ENCODE measurements at regions not wholly inside any gene's neighbourhood (a gene's known extent, or its start where the extent isn't known, plus 50 kb on each side); places are given as distances from the start of the nearest gene placed in this dataset.

GRCh38 chr6:147023581-147023980, 180.6 kb upstream of the STXBP5 start:
- Mint-ChIP-seq H3K9me3 (ENCODE audit: unreplicated experiment) (peaks cover 2% of the 10 kb centered on the region), H3K4me1 (ENCODE audit: low read depth, unreplicated experiment) (peaks cover 4% of the 10 kb centered on the region), H3K27ac (ENCODE audit: unreplicated experiment) (peak overlapping the region; percentile 23), H3K27me3 (ENCODE audit: low read depth, unreplicated experiment) (no peaks in the 10 kb centered on the region), H3K4me3 (ENCODE audit: unreplicated experiment) (peak overlapping the region; percentile 27), H3K36me3 (ENCODE audit: low read depth, unreplicated experiment) (no peaks in the 10 kb centered on the region)
- H3K27ac ChIP-seq (ENCODE audit: low read depth, low read length) = no peak overlapping the region
- no peak for TF ChIP-seq CTCF (IDR thresholded peaks at IDR 0.05; ENCODE audit: insufficient read depth, low read depth, low read length)
- TF ChIP-seq EZH2 (IDR thresholded peaks at IDR 0.05; ENCODE audit: insufficient read depth, low read length) = no peak
- no peak overlapping the region for H3K4me2 ChIP-seq (ENCODE audit: low read length)
- H3K4me3 ChIP-seq (ENCODE audit: insufficient read depth, low read depth, low read length) = no peak overlapping the region
- H4K20me1 ChIP-seq (ENCODE audit: insufficient read depth, low read length) = no peaks in the 10 kb centered on the region
- no peaks in the 10 kb centered on the region for H3K36me3 ChIP-seq (ENCODE audit: insufficient read depth, low read length)
- H2AFZ ChIP-seq (ENCODE audit: low read depth, low read length) = no peak overlapping the region
- DNase-seq (ENCODE audit: low read depth) = no peak
- H3K9me3 ChIP-seq (ENCODE audit: insufficient read depth, low read depth, low read length) = no peaks in the 10 kb centered on the region
- no peaks in the 10 kb centered on the region for H3K79me2 ChIP-seq (ENCODE audit: insufficient read depth, low read length)
- no peaks in the 10 kb centered on the region for H3K27me3 ChIP-seq (ENCODE audit: insufficient read depth, low read length)
- FAIRE-seq = no peak
- H3K9ac ChIP-seq (ENCODE audit: low read length) = no peak overlapping the region
- H3K4me1 ChIP-seq (ENCODE audit: insufficient read depth, low read length) = no peaks in the 10 kb centered on the region

GRCh38 chr6:147029923-147030322, 174.3 kb upstream of the STXBP5 start:
- no peak for FAIRE-seq
- no peak overlapping the region for H3K4me3 Mint-ChIP-seq (ENCODE audit: unreplicated experiment)
- no peaks in the 10 kb centered on the region for H3K4me1 Mint-ChIP-seq (ENCODE audit: low read depth, unreplicated experiment)
- no peaks in the 10 kb centered on the region for H3K79me2 ChIP-seq (ENCODE audit: insufficient read depth, low read length)
- no peak overlapping the region for H3K27ac ChIP-seq (ENCODE audit: low read depth, low read length)
- TF ChIP-seq EZH2 (IDR thresholded peaks at IDR 0.05; ENCODE audit: insufficient read depth, low read length) = no peak
- no peak for TF ChIP-seq CTCF (IDR thresholded peaks at IDR 0.05; ENCODE audit: insufficient read depth, low read depth, low read length)
- H3K27me3 Mint-ChIP-seq (ENCODE audit: low read depth, unreplicated experiment) = no peaks in the 10 kb centered on the region
- H3K27me3 ChIP-seq (ENCODE audit: insufficient read depth, low read length) = no peaks in the 10 kb centered on the region
- no peaks in the 10 kb centered on the region for H3K4me1 ChIP-seq (ENCODE audit: insufficient read depth, low read length)
- H3K9ac ChIP-seq (ENCODE audit: low read length) = no peak overlapping the region
- no peaks in the 10 kb centered on the region for H4K20me1 ChIP-seq (ENCODE audit: insufficient read depth, low read length)
- H3K27ac Mint-ChIP-seq (ENCODE audit: unreplicated experiment) = no peak overlapping the region
- no peaks in the 10 kb centered on the region for H3K9me3 Mint-ChIP-seq (ENCODE audit: unreplicated experiment)
- H3K4me2 ChIP-seq (ENCODE audit: low read length) = no peak overlapping the region
- DNase-seq (ENCODE audit: low read depth) = no peak
- no peaks in the 10 kb centered on the region for H3K9me3 ChIP-seq (ENCODE audit: insufficient read depth, low read depth, low read length)
- no peaks in the 10 kb centered on the region for H3K36me3 ChIP-seq (ENCODE audit: insufficient read depth, low read length)
- H3K4me3 ChIP-seq (ENCODE audit: insufficient read depth, low read depth, low read length) = no peak overlapping the region
- H3K36me3 Mint-ChIP-seq (ENCODE audit: low read depth, unreplicated experiment) = no peaks in the 10 kb centered on the region
- H2AFZ ChIP-seq (ENCODE audit: low read depth, low read length) = no peak overlapping the region

GRCh38 chr6:147033267-147033666, 170.9 kb upstream of the STXBP5 start:
- Mint-ChIP-seq H3K9me3 (ENCODE audit: unreplicated experiment) (no peaks in the 10 kb centered on the region), H3K4me1 (ENCODE audit: low read depth, unreplicated experiment) (no peaks in the 10 kb centered on the region), H3K27me3 (ENCODE audit: low read depth, unreplicated experiment) (peaks cover 3% of the 10 kb centered on the region), H3K27ac (ENCODE audit: unreplicated experiment) (no peak overlapping the region), H3K4me3 (ENCODE audit: unreplicated experiment) (no peak overlapping the region), H3K36me3 (ENCODE audit: low read depth, unreplicated experiment) (no peaks in the 10 kb centered on the region)
- Histone ChIP-seq H3K27me3 (ENCODE audit: insufficient read depth, low read length) (no peaks in the 10 kb centered on the region), H3K4me2 (ENCODE audit: low read length) (no peak overlapping the region), H3K4me3 (ENCODE audit: insufficient read depth, low read depth, low read length) (no peak overlapping the region), H4K20me1 (ENCODE audit: insufficient read depth, low read length) (no peaks in the 10 kb centered on the region), H3K4me1 (ENCODE audit: insufficient read depth, low read length) (no peaks in the 10 kb centered on the region), H3K27ac (ENCODE audit: low read depth, low read length) (no peak overlapping the region), H3K9me3 (ENCODE audit: insufficient read depth, low read depth, low read length) (no peaks in the 10 kb centered on the region), H3K79me2 (ENCODE audit: insufficient read depth, low read length) (no peaks in the 10 kb centered on the region), H2AFZ (ENCODE audit: low read depth, low read length) (no peak overlapping the region), H3K9ac (ENCODE audit: low read length) (no peak overlapping the region), H3K36me3 (ENCODE audit: insufficient read depth, low read length) (no peaks in the 10 kb centered on the region)
- peak; percentile 17 for FAIRE-seq
- DNase-seq (ENCODE audit: low read depth) = no peak
- TF ChIP-seq CTCF (IDR thresholded peaks at IDR 0.05; ENCODE audit: insufficient read depth, low read depth, low read length) (no peak), EZH2 (IDR thresholded peaks at IDR 0.05; ENCODE audit: insufficient read depth, low read length) (no peak)
